HEK293 (cell line): ENCODE measurements at regions not wholly inside any gene's neighbourhood (a gene's known extent, or its start where the extent isn't known, plus 50 kb on each side); places are given as distances from the start of the nearest gene placed in this dataset.

ENCODE experiments used
- BCL11A ChIP-seq: fragments of 450-650 bp; formaldehyde crosslinking; IDR thresholded peaks from 2 replicates; pipeline ENCODE4 v1.5.1; 2016; ENCODE audit warnings: low read depth, missing biosample characterization, missing genetic modification characterization
- WT1 ChIP-seq: fragments of 450-650 bp; formaldehyde crosslinking; IDR thresholded peaks from 2 replicates; pipeline ENCODE4 v1.5.1; 2016; ENCODE audit warnings: missing biosample characterization, missing genetic modification characterization
- ZNF747 ChIP-seq: fragments of 450-650 bp; formaldehyde crosslinking; IDR thresholded peaks from 2 replicates; pipeline ENCODE4 v1.5.1; 2016; ENCODE audit warnings: missing biosample characterization, missing genetic modification characterization
- ZNF76 ChIP-seq: fragments of 450-650 bp; formaldehyde crosslinking; IDR thresholded peaks from 2 replicates; pipeline ENCODE4; 2016; ENCODE audit warnings: low read depth, missing biosample characterization, missing genetic modification characterization, borderline replicate concordance
- TF ChIP-seq, protein P1 (sequence below): fragments of 450-650 bp; formaldehyde crosslinking; IDR thresholded peaks from 2 replicates; pipeline ENCODE4 v1.5.1; 2016; ENCODE audit warnings: missing biosample characterization, missing genetic modification characterization
- TF ChIP-seq, protein P2 (sequence below): fragments of 450-650 bp; formaldehyde crosslinking; IDR thresholded peaks from 2 replicates; pipeline ENCODE4 v1.5.1; 2016; ENCODE audit warnings: missing biosample characterization, missing genetic modification characterization

DNA sequence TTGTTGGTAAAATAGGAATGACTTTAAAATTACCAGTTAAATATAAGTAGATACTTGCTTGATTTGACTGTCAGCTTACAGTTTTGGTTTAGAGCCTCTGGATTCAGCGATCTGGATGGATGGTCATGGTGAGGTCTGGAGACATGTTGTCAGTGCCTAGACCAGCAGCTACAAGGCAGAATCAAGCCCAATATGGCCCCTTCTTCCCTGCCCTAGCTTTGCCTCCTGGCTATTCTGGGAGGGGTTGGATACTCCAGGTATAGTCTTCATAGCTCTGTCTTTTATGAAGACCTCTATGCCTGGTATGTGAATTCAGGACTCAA is 166.5 kb upstream of the VIPR2 start:
- TF ChIP-seq, protein P1, sequence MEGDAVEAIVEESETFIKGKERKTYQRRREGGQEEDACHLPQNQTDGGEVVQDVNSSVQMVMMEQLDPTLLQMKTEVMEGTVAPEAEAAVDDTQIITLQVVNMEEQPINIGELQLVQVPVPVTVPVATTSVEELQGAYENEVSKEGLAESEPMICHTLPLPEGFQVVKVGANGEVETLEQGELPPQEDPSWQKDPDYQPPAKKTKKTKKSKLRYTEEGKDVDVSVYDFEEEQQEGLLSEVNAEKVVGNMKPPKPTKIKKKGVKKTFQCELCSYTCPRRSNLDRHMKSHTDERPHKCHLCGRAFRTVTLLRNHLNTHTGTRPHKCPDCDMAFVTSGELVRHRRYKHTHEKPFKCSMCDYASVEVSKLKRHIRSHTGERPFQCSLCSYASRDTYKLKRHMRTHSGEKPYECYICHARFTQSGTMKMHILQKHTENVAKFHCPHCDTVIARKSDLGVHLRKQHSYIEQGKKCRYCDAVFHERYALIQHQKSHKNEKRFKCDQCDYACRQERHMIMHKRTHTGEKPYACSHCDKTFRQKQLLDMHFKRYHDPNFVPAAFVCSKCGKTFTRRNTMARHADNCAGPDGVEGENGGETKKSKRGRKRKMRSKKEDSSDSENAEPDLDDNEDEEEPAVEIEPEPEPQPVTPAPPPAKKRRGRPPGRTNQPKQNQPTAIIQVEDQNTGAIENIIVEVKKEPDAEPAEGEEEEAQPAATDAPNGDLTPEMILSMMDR (tag by site-specific recombination), result no peak
- no peak for TF ChIP-seq WT1 (tag by site-specific recombination)
- no peak for TF ChIP-seq ZNF76 (tag by site-specific recombination)
- TF ChIP-seq ZNF747 (tag by site-specific recombination), result no peak
- TF ChIP-seq, protein P2, sequence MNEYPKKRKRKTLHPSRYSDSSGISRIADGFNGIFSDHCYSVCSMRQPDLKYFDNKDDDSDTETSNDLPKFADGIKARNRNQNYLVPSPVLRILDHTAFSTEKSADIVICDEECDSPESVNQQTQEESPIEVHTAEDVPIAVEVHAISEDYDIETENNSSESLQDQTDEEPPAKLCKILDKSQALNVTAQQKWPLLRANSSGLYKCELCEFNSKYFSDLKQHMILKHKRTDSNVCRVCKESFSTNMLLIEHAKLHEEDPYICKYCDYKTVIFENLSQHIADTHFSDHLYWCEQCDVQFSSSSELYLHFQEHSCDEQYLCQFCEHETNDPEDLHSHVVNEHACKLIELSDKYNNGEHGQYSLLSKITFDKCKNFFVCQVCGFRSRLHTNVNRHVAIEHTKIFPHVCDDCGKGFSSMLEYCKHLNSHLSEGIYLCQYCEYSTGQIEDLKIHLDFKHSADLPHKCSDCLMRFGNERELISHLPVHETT, result no peak
- no peak for TF ChIP-seq BCL11A (tag by site-specific recombination)
